Breast epithelium (tissue), 4 donors: ENCODE measurements at regions not wholly inside any gene's neighbourhood (a gene's known extent, or its start where the extent isn't known, plus 50 kb on each side); places are given as distances from the start of the nearest gene placed in this dataset.

Source experiments
- DNase-seq, 2 donors: peaks; one replicate each; pipeline ENCODE4 v3.0.0-alpha.2; 2019; ENCODE audit warnings: low spot score in 2 of 2
- H3K27ac ChIP-seq, 2 donors: fragments of 200-600 bp; sonication (generic) in 1 of 2; one replicate each; pipeline ENCODE4 v1.5.1; 2016 to 2019; ENCODE audit warnings: mild to moderate bottlenecking in 1 of 2
- H3K27me3 ChIP-seq, 2 donors: fragments of 200-600 bp; sonication (generic) in 1 of 2; one replicate each; pipeline versions ENCODE4 v1.5.1 to v1.6.0; 2017 to 2019; ENCODE audit warnings: control low read depth in 1 of 2, mild to moderate bottlenecking in 1 of 2
- H3K36me3 ChIP-seq: fragments of 200-600 bp; one replicate; pipeline ENCODE4 v1.5.1; 2019
- H3K4me1 ChIP-seq, 2 donors: fragments of 200-600 bp; sonication (generic); one replicate each; pipeline ENCODE4 v1.5.1; 2016 to 2019; ENCODE audit warnings: control low read depth in 1 of 2
- H3K4me3 ChIP-seq, 3 donors: fragments of 200-600 bp; sonication (generic); 1 replicate in 2 of 3; 2 replicates in 1 of 3; pipeline ENCODE4 v1.5.1; 2016 to 2019; ENCODE audit warnings: mild to moderate bottlenecking in 3 of 3, moderate library complexity in 2 of 3
- H3K9me3 ChIP-seq, 2 donors: fragments of 200-600 bp; sonication (generic) in 1 of 2; one replicate each; pipeline ENCODE4 v1.5.1; 2016 to 2019; ENCODE audit warnings: control low read depth in 1 of 2
- CTCF ChIP-seq, 3 donors: fragments of 450-650 bp; IDR thresholded peaks; one replicate each; pipeline ENCODE4 v1.5.1; 2016 to 2017; ENCODE audit warnings: antibody characterized with exemption in 3 of 3, mild to moderate bottlenecking in 3 of 3, moderate library complexity in 3 of 3
- POLR2A ChIP-seq: fragments of 450-650 bp; IDR thresholded peaks from one replicate; pipeline ENCODE4 v1.6.1; 2016; ENCODE audit warnings: antibody characterized with exemption, mild to moderate bottlenecking, moderate library complexity
- POLR2AphosphoS5 ChIP-seq, 3 donors: sonication (generic); formaldehyde crosslinking; IDR thresholded peaks; one replicate each; pipeline ENCODE4 v1.6.1; 2017; ENCODE audit warnings: antibody characterized with exemption in 3 of 3
- intact Hi-C: fragments of 100-400 bp; cut with DNase I; formaldehyde crosslinking; loops from one replicate; pipeline ENCODE4 v1.15.1; 2023; ENCODE audit warnings: low total_unique reads

DNA sequence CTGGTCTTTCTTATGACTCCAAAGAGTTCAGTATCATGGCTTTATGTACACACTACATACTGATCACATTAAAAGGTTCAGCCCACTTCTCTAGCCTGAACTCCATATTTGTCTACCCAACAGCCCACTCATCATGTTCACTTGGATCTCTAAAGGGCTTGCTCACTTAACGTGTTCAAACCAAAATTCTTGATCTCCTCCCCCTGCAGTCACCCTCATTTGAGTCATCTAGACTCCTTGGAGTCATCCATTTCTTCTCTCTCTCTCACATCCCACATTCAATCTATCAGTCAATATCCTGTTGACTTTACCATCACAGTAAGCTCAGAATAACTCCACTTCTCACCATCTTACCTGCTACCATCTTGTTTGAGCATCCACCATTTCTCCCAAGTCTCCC is 148.4 kb upstream of the ARID2 start:
- Histone ChIP-seq H3K27me3 (no peaks in the 10 kb centered on the region), H3K27ac (no peak overlapping the region), H3K36me3 (no peaks in the 10 kb centered on the region), H3K9me3 (no peaks in the 10 kb centered on the region), H3K4me1 (no peaks in the 10 kb centered on the region), H3K4me3 (no peak overlapping the region)
- DNase-seq, result no peak
- TF ChIP-seq POLR2A (no peak), CTCF (IDR thresholded peaks at IDR 0.05) (no peak), POLR2AphosphoS5 (IDR thresholded peaks at IDR 0.05) (no peak)
- intact Hi-C loops, result no loop called here

- no peaks in the 10 kb centered on the region for H3K9me3 ChIP-seq
- no peak overlapping the region for H3K4me3 ChIP-seq
- intact Hi-C loops, result no loop called here
- no peak overlapping the region for H3K27ac ChIP-seq
- DNase-seq, result no peak
- H3K36me3 ChIP-seq, result no peaks in the 10 kb centered on the region
- no peak for TF ChIP-seq POLR2AphosphoS5 (IDR thresholded peaks at IDR 0.05)
- no peak for TF ChIP-seq CTCF (IDR thresholded peaks at IDR 0.05)
- TF ChIP-seq POLR2A, result no peak
- H3K27me3 ChIP-seq, result no peaks in the 10 kb centered on the region
- no peaks in the 10 kb centered on the region for H3K4me1 ChIP-seq
Observed at GRCh38 chr12:45582536-45582935, 147.0 kb upstream of the ARID2 start.

DNA sequence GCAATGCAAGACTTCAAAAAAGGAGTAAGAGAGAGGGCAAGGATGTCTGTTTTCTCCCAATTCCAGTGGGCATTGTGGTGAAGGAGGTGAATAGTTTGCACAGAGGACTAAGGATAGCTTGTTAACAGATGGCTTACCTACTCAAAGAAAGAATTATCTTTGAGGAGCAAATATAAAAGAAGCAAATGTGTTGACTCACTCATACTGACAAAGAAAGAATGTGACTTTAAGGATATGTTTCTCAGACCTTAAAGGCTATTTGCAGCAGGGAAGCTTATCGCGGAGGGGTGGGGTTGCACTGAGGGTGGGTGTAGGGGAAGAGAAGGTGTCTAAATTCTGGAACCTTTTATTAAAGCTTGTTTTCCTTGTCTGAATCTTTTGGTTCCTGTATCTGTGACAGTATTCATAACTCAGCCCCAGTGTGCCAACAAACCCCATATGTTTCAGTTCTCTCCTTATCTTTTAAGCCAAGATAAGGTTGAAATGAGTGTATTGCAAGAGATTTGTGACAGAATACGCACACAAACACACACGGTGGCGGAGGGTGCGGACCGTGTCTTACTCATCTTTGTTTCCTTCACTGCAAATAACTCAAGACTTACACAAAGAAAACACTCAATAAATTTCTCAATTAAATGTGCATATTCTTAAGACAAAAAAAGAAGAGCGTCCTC is 146.4 kb upstream of the ARID2 start:
- no peaks in the 10 kb centered on the region for H3K27me3 ChIP-seq
- DNase-seq, result no peak
- no peaks in the 10 kb centered on the region for H3K4me1 ChIP-seq
- TF ChIP-seq POLR2A (no peak), POLR2AphosphoS5 (IDR thresholded peaks at IDR 0.05) (no peak), CTCF (IDR thresholded peaks at IDR 0.05) (no peak)
- H3K9me3 ChIP-seq, result no peaks in the 10 kb centered on the region
- intact Hi-C loops, result no loop called here
- H3K36me3 ChIP-seq, result no peaks in the 10 kb centered on the region
- no peak overlapping the region for H3K27ac ChIP-seq
- H3K4me3 ChIP-seq, result no peak overlapping the region

DNA sequence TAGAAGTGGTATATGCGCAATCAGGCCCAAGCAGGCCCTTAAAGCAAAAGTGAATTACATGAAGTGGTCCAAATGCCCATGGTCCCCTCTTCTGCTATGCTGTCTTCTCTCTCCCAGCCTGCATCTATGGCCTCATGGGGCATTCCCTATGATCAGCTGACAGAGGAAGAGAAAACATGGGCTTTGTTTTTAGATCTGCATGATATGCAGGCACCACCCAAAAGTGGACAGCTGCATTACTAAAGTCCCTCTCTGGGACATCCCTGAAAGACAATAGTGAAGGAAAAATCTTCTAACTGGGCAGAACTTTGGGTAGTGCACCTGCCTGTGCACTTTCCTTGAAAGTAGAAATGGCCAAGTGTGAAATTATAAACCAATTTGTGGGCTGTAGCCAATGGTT is 145.2 kb upstream of the ARID2 start:
- no peak overlapping the region for H3K4me3 ChIP-seq
- H3K27me3 ChIP-seq, result no peaks in the 10 kb centered on the region
- H3K36me3 ChIP-seq, result no peaks in the 10 kb centered on the region
- TF ChIP-seq POLR2AphosphoS5 (IDR thresholded peaks at IDR 0.05) (no peak), CTCF (IDR thresholded peaks at IDR 0.05) (no peak), POLR2A (no peak)
- H3K4me1 ChIP-seq, result no peaks in the 10 kb centered on the region
- no peak overlapping the region for H3K27ac ChIP-seq
- intact Hi-C loops, result no loop called here
- no peak for DNase-seq
- H3K9me3 ChIP-seq, result no peaks in the 10 kb centered on the region

DNA sequence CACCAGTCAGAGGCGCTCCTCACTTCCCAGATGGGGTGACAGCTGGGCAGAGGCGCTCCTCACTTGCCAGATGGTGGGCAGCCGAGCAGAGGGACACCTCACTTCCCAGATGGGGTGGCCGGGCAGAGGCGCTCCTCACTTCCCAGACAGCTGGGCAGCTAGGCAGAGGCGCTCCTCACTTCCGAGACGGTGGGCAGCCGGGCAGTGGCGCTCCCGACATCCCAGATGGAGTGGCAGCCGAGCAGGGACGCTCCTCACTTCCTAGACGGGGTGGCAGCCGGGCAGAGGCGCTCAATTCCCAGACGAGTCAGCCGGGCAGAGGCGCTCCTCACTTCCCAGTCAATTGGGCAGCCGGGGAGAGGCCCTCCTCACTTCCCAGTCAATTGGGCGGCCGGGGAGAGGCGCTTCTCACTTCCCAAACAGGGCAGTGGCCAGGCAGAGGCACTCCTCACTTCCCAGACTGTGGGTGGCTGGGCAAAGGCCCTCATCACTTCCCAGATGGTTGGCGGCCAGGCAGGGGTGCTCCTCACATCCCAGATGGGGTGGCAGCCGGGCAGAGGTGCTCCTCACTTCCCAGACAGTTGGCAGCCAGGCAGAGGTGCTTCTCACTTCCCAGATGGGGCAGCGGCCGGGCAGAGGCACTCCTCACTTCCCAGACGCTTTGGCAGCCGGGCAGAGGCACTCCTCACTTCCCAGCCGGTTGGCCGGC is 143.8 kb upstream of the ARID2 start:
- no peak overlapping the region for H3K27ac ChIP-seq
- H3K36me3 ChIP-seq, result no peaks in the 10 kb centered on the region
- intact Hi-C loops, result no loop called here
- no peak overlapping the region for H3K4me3 ChIP-seq
- TF ChIP-seq POLR2AphosphoS5 (IDR thresholded peaks at IDR 0.05), result no peak
- TF ChIP-seq CTCF (IDR thresholded peaks at IDR 0.05), result no peak
- no peak for TF ChIP-seq POLR2A
- H3K27me3 ChIP-seq, result no peaks in the 10 kb centered on the region
- DNase-seq, result no peak
- no peaks in the 10 kb centered on the region for H3K9me3 ChIP-seq
- H3K4me1 ChIP-seq, result no peaks in the 10 kb centered on the region
